ENCODE measurements at regions not wholly inside any gene's neighbourhood (a gene's known extent, or its start where the extent isn't known, plus 50 kb on each side); places are given as distances from the start of the nearest gene placed in this dataset.

GRCh38 chr12:114508529-114509129 lies 102.7 kb upstream of the TBX5 start:
- POLR2A ChIA-PET, result no interaction called here

GRCh38 chr12:114506651-114507050 lies 100.7 kb upstream of the TBX5 start:
- H3K36me3 ChIP-seq (ENCODE audit: insufficient read depth, low read length), result no peaks in the 10 kb centered on the region
- H3K9me2 ChIP-seq (ENCODE audit: insufficient read depth, low read length), result no peaks in the 10 kb centered on the region
- H3K4me1 ChIP-seq (ENCODE audit: insufficient read depth, low read length, poor library complexity, severe bottlenecking), result no peaks in the 10 kb centered on the region
- no TSS peak for BruUV-seq (replicated peaks)
- TF ChIP-seq EZH2phosphoT487 (IDR thresholded peaks at IDR 0.05; ENCODE audit: borderline replicate concordance, low read depth, low read length), result no peak
- H4K20me1 ChIP-seq (ENCODE audit: insufficient read depth, low read length), result no peaks in the 10 kb centered on the region
- no peak overlapping the region for H3K4me3 ChIP-seq (ENCODE audit: low read depth, low read length, poor library complexity, severe bottlenecking)
- no peaks in the 10 kb centered on the region for H3K9me3 ChIP-seq (ENCODE audit: low read length)
- DNase-seq (ENCODE audit: low spot score), result no peak
- H3K4me2 ChIP-seq (ENCODE audit: low read length), result no peak overlapping the region
- H2AFZ ChIP-seq (ENCODE audit: low read length), result no peak overlapping the region
- no peaks in the 10 kb centered on the region for H3K79me2 ChIP-seq (ENCODE audit: insufficient read depth, low read depth, low read length)
- intact Hi-C loops (cut with micrococcal nuclease; ENCODE audit: unreplicated experiment), result no loop called here
- ChIA-PET CTCF (ENCODE audit: unreplicated experiment) (no interaction called here), POLR2A (no interaction called here)
- no peak overlapping the region for H3K27ac ChIP-seq (ENCODE audit: low read depth, low read length, poor library complexity, severe bottlenecking)

More at GRCh38 chr12:114508529-114509129, 102.7 kb upstream of the TBX5 start:
- no peak overlapping the region for H3K27ac ChIP-seq (ENCODE audit: low read depth, low read length, poor library complexity, severe bottlenecking)
- no peaks in the 10 kb centered on the region for H3K79me2 ChIP-seq (ENCODE audit: insufficient read depth, low read depth, low read length)
- no peak overlapping the region for H2AFZ ChIP-seq (ENCODE audit: low read length)
- H3K4me3 ChIP-seq (ENCODE audit: low read depth, low read length, poor library complexity, severe bottlenecking), result no peak overlapping the region
- no peaks in the 10 kb centered on the region for H3K9me3 ChIP-seq (ENCODE audit: low read length)
- H3K4me2 ChIP-seq (ENCODE audit: low read length), result no peak overlapping the region
- intact Hi-C loops (cut with micrococcal nuclease; ENCODE audit: unreplicated experiment), result loop anchor here (1.0 kb wide), 1 partner anchor 528 kb away; no protein-coding TSS in a partner anchor
- no TSS peak for BruUV-seq (replicated peaks)
- no peaks in the 10 kb centered on the region for H3K9me2 ChIP-seq (ENCODE audit: insufficient read depth, low read length)
- H3K36me3 ChIP-seq (ENCODE audit: insufficient read depth, low read length), result no peaks in the 10 kb centered on the region
- CTCF ChIA-PET (ENCODE audit: unreplicated experiment), result no interaction called here
- peak; percentile 65 for DNase-seq (ENCODE audit: low spot score)
- TF ChIP-seq EZH2phosphoT487 (IDR thresholded peaks at IDR 0.05; ENCODE audit: borderline replicate concordance, low read depth, low read length) (no peak), CTCF (conservative IDR thresholded peaks at IDR 0.05; ENCODE audit: low read length) (peak; percentile 92)
- H3K4me1 ChIP-seq (ENCODE audit: insufficient read depth, low read length, poor library complexity, severe bottlenecking), result no peaks in the 10 kb centered on the region
- H4K20me1 ChIP-seq (ENCODE audit: insufficient read depth, low read length), result no peaks in the 10 kb centered on the region

GRCh38 chr12:114504311-114504710 lies 98.4 kb upstream of the TBX5 start:
- POLR2A ChIA-PET, result no interaction called here

More at GRCh38 chr12:114504311-114504710, 98.4 kb upstream of the TBX5 start:
- Histone ChIP-seq H2AFZ (ENCODE audit: low read length) (no peak overlapping the region), H3K4me2 (ENCODE audit: low read length) (no peak overlapping the region), H3K4me1 (ENCODE audit: insufficient read depth, low read length, poor library complexity, severe bottlenecking) (no peaks in the 10 kb centered on the region), H3K9me2 (ENCODE audit: insufficient read depth, low read length) (no peaks in the 10 kb centered on the region), H3K36me3 (ENCODE audit: insufficient read depth, low read length) (no peaks in the 10 kb centered on the region), H3K4me3 (ENCODE audit: low read depth, low read length, poor library complexity, severe bottlenecking) (no peak overlapping the region), H3K79me2 (ENCODE audit: insufficient read depth, low read depth, low read length) (no peaks in the 10 kb centered on the region), H3K27ac (ENCODE audit: low read depth, low read length, poor library complexity, severe bottlenecking) (no peak overlapping the region), H4K20me1 (ENCODE audit: insufficient read depth, low read length) (no peaks in the 10 kb centered on the region), H3K9me3 (ENCODE audit: low read length) (no peaks in the 10 kb centered on the region)
- CTCF ChIA-PET (ENCODE audit: unreplicated experiment), result no interaction called here
- intact Hi-C loops (cut with micrococcal nuclease; ENCODE audit: unreplicated experiment), result no loop called here
- DNase-seq (ENCODE audit: low spot score), result no peak
- BruUV-seq (replicated peaks), result no TSS peak
- no peak for TF ChIP-seq CTCF (conservative IDR thresholded peaks at IDR 0.05; ENCODE audit: low read length)
- no peak for TF ChIP-seq EZH2phosphoT487 (IDR thresholded peaks at IDR 0.05; ENCODE audit: borderline replicate concordance, low read depth, low read length)
